Endothelial cell (in vitro differentiated cells): ENCODE measurements at regions not wholly inside any gene's neighbourhood (a gene's known extent, or its start where the extent isn't known, plus 50 kb on each side); places are given as distances from the start of the nearest gene placed in this dataset.
"Not testable (repeated sequence)": the region's sequence is repeated elsewhere in the genome, so short reads cannot be mapped to it uniquely, and the experiment has no call there.

Experiments used
- DNase-seq: peaks from one replicate; pipeline ENCODE4 v3.0.0; 2021; ENCODE audit warnings: low spot score
- H3K27ac Mint-ChIP-seq: one replicate; pipeline ENCODE4 v1.8.0; 2021; ENCODE audit warnings: mixed read lengths, inconsistent platforms; ENCODE audit not compliant: unreplicated experiment
- H3K27me3 Mint-ChIP-seq: one replicate; pipeline ENCODE4 v1.8.0; 2021; ENCODE audit warnings: mild to moderate bottlenecking, moderate library complexity, mixed read lengths, inconsistent platforms; ENCODE audit not compliant: unreplicated experiment
- H3K36me3 Mint-ChIP-seq: one replicate; pipeline ENCODE4 v1.8.0; 2021; ENCODE audit warnings: mild to moderate bottlenecking, low read depth, mixed read lengths, inconsistent platforms; ENCODE audit not compliant: unreplicated experiment
- H3K4me1 Mint-ChIP-seq: one replicate; pipeline ENCODE4 v1.8.0; 2021; ENCODE audit warnings: mild to moderate bottlenecking, mixed read lengths, inconsistent platforms; ENCODE audit not compliant: unreplicated experiment
- H3K4me3 Mint-ChIP-seq: one replicate; pipeline ENCODE4 v1.8.0; 2021; ENCODE audit warnings: mild to moderate bottlenecking, mixed read lengths, inconsistent platforms; ENCODE audit not compliant: unreplicated experiment
- H3K9me3 Mint-ChIP-seq: one replicate; pipeline ENCODE4 v1.8.0; 2021; ENCODE audit warnings: mixed read lengths, inconsistent platforms; ENCODE audit not compliant: unreplicated experiment
- CTCF ChIP-seq: fragments of 200-600 bp; sonication (generic); IDR thresholded peaks from one replicate; pipeline ENCODE4 v1.5.0; 2021; ENCODE audit warnings: antibody characterized with exemption; ENCODE audit not compliant: unreplicated experiment

- DNase-seq = no peak
- Mint-ChIP-seq H3K4me3 (no peak overlapping the region), H3K4me1 (no peaks in the 10 kb centered on the region), H3K27me3 (no peaks in the 10 kb centered on the region), H3K9me3 (peaks cover 8% of the 10 kb centered on the region), H3K27ac (no peak overlapping the region), H3K36me3 (no peaks in the 10 kb centered on the region)
- TF ChIP-seq CTCF = no peak
Measured at GRCh38 chr2:228426502-228427216, 245.2 kb upstream of the SPHKAP start.

DNA sequence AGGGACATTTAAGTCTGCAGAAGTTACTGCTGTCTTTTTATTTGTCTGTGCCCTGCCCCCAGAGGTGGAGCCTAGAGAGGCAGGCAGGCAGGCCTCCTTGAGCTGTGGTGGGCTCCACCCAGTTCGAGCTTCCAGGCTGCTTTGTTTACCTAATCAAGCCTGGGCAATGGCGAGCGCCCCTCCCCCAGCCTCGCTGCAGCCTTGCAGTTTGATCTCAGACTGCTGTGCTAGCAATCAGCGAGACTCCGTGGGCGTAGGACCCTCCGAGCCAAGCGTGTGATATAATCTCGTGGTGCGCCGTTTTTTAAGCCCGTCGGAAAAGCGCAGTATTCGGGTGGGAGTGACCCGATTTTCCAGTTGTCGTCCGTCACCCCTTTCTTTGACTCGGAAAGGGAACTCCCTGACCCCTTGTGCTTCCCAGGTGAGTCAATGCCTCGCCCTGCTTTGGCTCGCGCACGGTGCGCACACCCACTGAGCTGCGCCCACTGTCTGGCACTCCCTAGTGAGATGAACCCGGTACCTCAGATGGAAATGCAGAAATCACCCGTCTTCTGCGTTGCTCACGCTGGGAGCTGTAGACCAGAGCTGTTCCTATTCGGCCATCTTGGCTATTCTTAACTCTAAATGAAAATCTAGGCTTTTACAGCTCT is 244.0 kb upstream of the SPHKAP start:
- H3K36me3 Mint-ChIP-seq, H3K27me3 Mint-ChIP-seq, H3K4me1 Mint-ChIP-seq, DNase-seq, H3K4me3 Mint-ChIP-seq, H3K27ac Mint-ChIP-seq, H3K9me3 Mint-ChIP-seq: not testable (repeated sequence)

GRCh38 chr2:228417956-228418355 is 236.5 kb upstream of the SPHKAP start:
- no peaks in the 10 kb centered on the region for H3K27me3 Mint-ChIP-seq
- H3K4me1 Mint-ChIP-seq = no peaks in the 10 kb centered on the region
- no peak for TF ChIP-seq CTCF
- H3K4me3 Mint-ChIP-seq = no peak overlapping the region
- no peak overlapping the region for H3K27ac Mint-ChIP-seq
- H3K36me3 Mint-ChIP-seq = no peaks in the 10 kb centered on the region
- no peak for DNase-seq
- no peaks in the 10 kb centered on the region for H3K9me3 Mint-ChIP-seq

- no peak overlapping the region for H3K27ac Mint-ChIP-seq
- H3K4me3 Mint-ChIP-seq = no peak overlapping the region
- no peaks in the 10 kb centered on the region for H3K27me3 Mint-ChIP-seq
- no peak for DNase-seq
- H3K9me3 Mint-ChIP-seq = no peaks in the 10 kb centered on the region
- H3K36me3 Mint-ChIP-seq = no peaks in the 10 kb centered on the region
- no peak for TF ChIP-seq CTCF
- H3K4me1 Mint-ChIP-seq = no peaks in the 10 kb centered on the region
Measured at GRCh38 chr2:228417526-228417925, 236.0 kb upstream of the SPHKAP start.

DNA sequence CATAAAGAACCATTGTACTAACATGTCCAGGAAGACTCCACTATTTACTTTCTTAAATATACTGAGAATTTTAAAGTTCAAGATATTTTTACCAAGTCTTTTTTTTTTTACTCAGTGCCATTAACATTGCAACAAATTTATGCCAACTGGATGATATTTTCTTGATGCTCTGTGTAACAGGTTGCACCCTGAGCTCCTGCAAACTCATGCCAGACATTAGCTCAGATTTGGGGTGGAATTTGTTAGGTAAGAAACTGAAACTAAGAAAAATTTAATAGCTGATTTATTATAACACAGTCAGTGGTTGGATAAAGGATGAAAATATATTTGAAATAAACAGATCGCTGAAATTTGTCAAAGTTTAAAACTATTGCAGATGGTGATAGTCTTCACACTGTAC is 228.6 kb upstream of the SPHKAP start:
- no peak for TF ChIP-seq CTCF
- Mint-ChIP-seq H3K36me3 (no peaks in the 10 kb centered on the region), H3K4me1 (no peaks in the 10 kb centered on the region), H3K9me3 (no peaks in the 10 kb centered on the region), H3K4me3 (no peak overlapping the region), H3K27ac (no peak overlapping the region), H3K27me3 (no peaks in the 10 kb centered on the region)
- DNase-seq = no peak
